HepG2 (cell line): ENCODE measurements at regions not wholly inside any gene's neighbourhood (a gene's known extent, or its start where the extent isn't known, plus 50 kb on each side); places are given as distances from the start of the nearest gene placed in this dataset.

Experiments used
- ATF1 ChIP-seq: IDR thresholded peaks from 2 replicates; pipeline ENCODE4 v1.6.1; 2016; ENCODE audit warnings: mild to moderate bottlenecking, control low read depth
- CENPX ChIP-seq: sonication (generic); formaldehyde crosslinking; IDR thresholded peaks from 2 replicates; pipeline ENCODE4 v1.9.0; 2021; ENCODE audit warnings: mild to moderate bottlenecking, missing genetic modification reagents, moderate library complexity
- DNMT1 ChIP-seq: sonication (generic); formaldehyde crosslinking; IDR thresholded peaks from 2 replicates; pipeline ENCODE4 v1.5.1; 2020; ENCODE audit warnings: mild to moderate bottlenecking, missing genetic modification reagents
- HCFC1 ChIP-seq: fragments of 150-350 bp; IDR thresholded peaks from 2 replicates; pipeline ENCODE4 v1.6.1; 2014; ENCODE audit warnings: low read depth, low read length
- HMG20A ChIP-seq: IDR thresholded peaks from 2 replicates; pipeline ENCODE4 v1.6.1; 2016; ENCODE audit warnings: borderline replicate concordance
- MIER2 ChIP-seq: IDR thresholded peaks from 2 replicates; pipeline ENCODE4 v1.6.1; 2016; ENCODE audit warnings: missing biosample characterization, missing genetic modification reagents
- NRL ChIP-seq: sonication (generic); formaldehyde crosslinking; IDR thresholded peaks from 2 replicates; pipeline ENCODE4 v1.5.0; 2020; ENCODE audit warnings: missing genetic modification reagents, mild to moderate bottlenecking, moderate library complexity, borderline replicate concordance
- SOX13 ChIP-seq, 3 experiments: fragments of 450-650 bp in 1 of 3; sonication (generic) in 1 of 3; formaldehyde crosslinking in 1 of 3; IDR thresholded peaks in 2 of 3; conservative IDR thresholded peaks in 1 of 3; 2 replicates each; pipeline versions ENCODE4 v1.5.0 to v1.6.1; 2016 to 2020; ENCODE audit warnings: antibody characterized with exemption in 1 of 3, mild to moderate bottlenecking in 1 of 3, missing compliant biosample characterization in 1 of 3, missing genetic modification reagents in 1 of 3, moderate library complexity in 1 of 3
- SRSF4 ChIP-seq: fragments of 200-400 bp; formaldehyde crosslinking; IDR thresholded peaks from one replicate; pipeline ENCODE4 v1.6.1; 2018; ENCODE audit warnings: mild to moderate bottlenecking, low read depth, low read length, moderate library complexity; ENCODE audit not compliant: poor library complexity, severe bottlenecking
- TSC22D2 ChIP-seq: sonication (generic); formaldehyde crosslinking; IDR thresholded peaks from 2 replicates; pipeline ENCODE4 v1.5.1; 2020; ENCODE audit warnings: missing genetic modification reagents, mild to moderate bottlenecking, borderline replicate concordance
- ZNF251 ChIP-seq: sonication (generic); formaldehyde crosslinking; IDR thresholded peaks from 2 replicates; pipeline ENCODE4 v1.9.0; 2021; ENCODE audit warnings: mild to moderate bottlenecking, missing genetic modification reagents
- ZNF503 ChIP-seq: sonication (generic); formaldehyde crosslinking; IDR thresholded peaks from 2 replicates; pipeline ENCODE4 v1.4.0; 2020; ENCODE audit warnings: missing genetic modification reagents
- ZNF530 ChIP-seq: sonication (generic); formaldehyde crosslinking; IDR thresholded peaks from 2 replicates; pipeline ENCODE4 v1.5.0; 2020; ENCODE audit warnings: low read depth, mild to moderate bottlenecking, missing genetic modification reagents
- ZNF570 ChIP-seq: sonication (generic); formaldehyde crosslinking; IDR thresholded peaks from 2 replicates; pipeline ENCODE4 v1.4.0; 2020; ENCODE audit warnings: mild to moderate bottlenecking, missing genetic modification reagents, borderline replicate concordance
- ZNF720 ChIP-seq: sonication (generic); formaldehyde crosslinking; IDR thresholded peaks from 2 replicates; pipeline ENCODE4 v1.4.0; 2020; ENCODE audit warnings: missing genetic modification reagents
- ZNF816 ChIP-seq: sonication (generic); formaldehyde crosslinking; IDR thresholded peaks from 2 replicates; pipeline ENCODE4 v1.8.0; 2022; ENCODE audit warnings: missing genetic modification reagents, mild to moderate bottlenecking, borderline replicate concordance
- TF ChIP-seq, protein P1 (sequence below): sonication (generic); formaldehyde crosslinking; IDR thresholded peaks from 2 replicates; pipeline ENCODE4 v1.8.0; 2022; ENCODE audit warnings: mild to moderate bottlenecking, missing genetic modification reagents, borderline replicate concordance
- TF ChIP-seq, protein P2 (sequence below): sonication (generic); formaldehyde crosslinking; IDR thresholded peaks from 2 replicates; pipeline ENCODE4 v1.4.0; 2020; ENCODE audit warnings: missing genetic modification reagents; ENCODE audit errors: not compliant biosample characterization
- TF ChIP-seq, protein P3 (sequence below): sonication (generic); formaldehyde crosslinking; IDR thresholded peaks from 2 replicates; pipeline ENCODE4 v1.9.0; 2021; ENCODE audit warnings: missing genetic modification reagents, borderline replicate concordance
- TF ChIP-seq, protein P4 (sequence below): IDR thresholded peaks from 2 replicates; pipeline ENCODE4 v1.6.1; 2012; ENCODE audit warnings: inconsistent platforms

DNA sequence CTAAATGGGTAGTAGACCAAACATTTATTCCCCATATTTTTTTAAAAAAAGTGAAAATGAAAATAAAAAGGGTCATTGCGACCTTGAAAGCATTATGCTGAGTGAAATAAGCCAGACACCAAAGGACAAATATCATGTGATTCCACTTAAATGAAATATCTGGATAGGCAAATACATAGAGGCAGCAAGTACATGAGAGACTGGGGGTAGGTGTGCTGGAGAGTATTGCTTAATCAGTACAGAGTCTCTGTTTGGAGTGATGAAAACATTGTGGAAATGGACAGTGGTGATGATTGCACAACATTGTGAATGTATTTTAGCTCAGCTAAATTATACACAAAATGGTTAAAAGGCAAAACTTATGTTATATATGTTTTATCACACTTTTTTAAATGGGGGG is 169.4 kb downstream of the AKR1D1 start (continued):
- no peak for TF ChIP-seq DNMT1 (CRISPR knock-in tag)
- TF ChIP-seq ZNF720 (CRISPR knock-in tag) = no peak
- TF ChIP-seq HMG20A (CRISPR knock-in tag) = peak; percentile 80
- no peak for TF ChIP-seq ZNF570 (CRISPR knock-in tag)
- TF ChIP-seq, protein P1, sequence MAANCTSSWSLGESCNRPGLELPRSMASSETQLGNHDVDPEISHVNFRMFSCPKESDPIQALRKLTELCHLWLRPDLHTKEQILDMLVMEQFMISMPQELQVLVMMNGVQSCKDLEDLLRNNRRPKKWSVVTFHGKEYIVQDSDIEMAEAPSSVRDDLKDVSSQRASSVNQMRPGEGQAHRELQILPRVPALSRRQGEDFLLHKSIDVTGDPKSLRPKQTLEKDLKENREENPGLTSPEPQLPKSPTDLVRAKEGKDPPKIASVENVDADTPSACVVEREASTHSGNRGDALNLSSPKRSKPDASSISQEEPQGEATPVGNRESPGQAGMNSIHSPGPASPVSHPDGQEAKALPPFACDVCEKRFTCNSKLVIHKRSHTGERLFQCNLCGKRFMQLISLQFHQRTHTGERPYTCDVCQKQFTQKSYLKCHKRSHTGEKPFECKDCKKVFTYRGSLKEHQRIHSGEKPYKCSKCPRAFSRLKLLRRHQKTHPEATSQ (CRISPR knock-in tag) = peak; percentile 94; the same call in 1 of the 2 replicates
- TF ChIP-seq ATF1 (CRISPR knock-in tag) = peak; percentile 66; the same call in 1 of the 2 replicates
- peak; percentile 75 for TF ChIP-seq MIER2 (CRISPR knock-in tag)
- no peak; the same call in 1 of the 2 replicates for TF ChIP-seq ZNF816 (CRISPR knock-in tag)
- TF ChIP-seq, protein P2, sequence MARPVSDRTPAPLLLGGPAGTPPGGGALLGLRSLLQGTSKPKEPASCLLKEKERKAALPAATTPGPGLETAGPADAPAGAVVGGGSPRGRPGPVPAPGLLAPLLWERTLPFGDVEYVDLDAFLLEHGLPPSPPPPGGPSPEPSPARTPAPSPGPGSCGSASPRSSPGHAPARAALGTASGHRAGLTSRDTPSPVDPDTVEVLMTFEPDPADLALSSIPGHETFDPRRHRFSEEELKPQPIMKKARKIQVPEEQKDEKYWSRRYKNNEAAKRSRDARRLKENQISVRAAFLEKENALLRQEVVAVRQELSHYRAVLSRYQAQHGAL (CRISPR knock-in tag) = no peak
- TF ChIP-seq, protein P3, sequence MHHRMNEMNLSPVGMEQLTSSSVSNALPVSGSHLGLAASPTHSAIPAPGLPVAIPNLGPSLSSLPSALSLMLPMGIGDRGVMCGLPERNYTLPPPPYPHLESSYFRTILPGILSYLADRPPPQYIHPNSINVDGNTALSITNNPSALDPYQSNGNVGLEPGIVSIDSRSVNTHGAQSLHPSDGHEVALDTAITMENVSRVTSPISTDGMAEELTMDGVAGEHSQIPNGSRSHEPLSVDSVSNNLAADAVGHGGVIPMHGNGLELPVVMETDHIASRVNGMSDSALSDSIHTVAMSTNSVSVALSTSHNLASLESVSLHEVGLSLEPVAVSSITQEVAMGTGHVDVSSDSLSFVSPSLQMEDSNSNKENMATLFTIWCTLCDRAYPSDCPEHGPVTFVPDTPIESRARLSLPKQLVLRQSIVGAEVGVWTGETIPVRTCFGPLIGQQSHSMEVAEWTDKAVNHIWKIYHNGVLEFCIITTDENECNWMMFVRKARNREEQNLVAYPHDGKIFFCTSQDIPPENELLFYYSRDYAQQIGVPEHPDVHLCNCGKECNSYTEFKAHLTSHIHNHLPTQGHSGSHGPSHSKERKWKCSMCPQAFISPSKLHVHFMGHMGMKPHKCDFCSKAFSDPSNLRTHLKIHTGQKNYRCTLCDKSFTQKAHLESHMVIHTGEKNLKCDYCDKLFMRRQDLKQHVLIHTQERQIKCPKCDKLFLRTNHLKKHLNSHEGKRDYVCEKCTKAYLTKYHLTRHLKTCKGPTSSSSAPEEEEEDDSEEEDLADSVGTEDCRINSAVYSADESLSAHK (CRISPR knock-in tag) = no peak
- no peak for TF ChIP-seq TSC22D2 (CRISPR knock-in tag)
- TF ChIP-seq CENPX = no peak
- TF ChIP-seq HCFC1 = no peak
- no peak for TF ChIP-seq NRL (CRISPR knock-in tag)
- peak; percentile 80 for TF ChIP-seq SOX13 (IDR thresholded peaks at IDR 0.05)
- TF ChIP-seq SOX13 (CRISPR knock-in tag; conservative IDR thresholded peaks at IDR 0.05 in 1 of 2, IDR thresholded peaks at IDR 0.05 in 1 of 2) = peak in 1 of 2 experiments; percentile 92; a peak in 2 of 4 replicates
- TF ChIP-seq SRSF4 = no peak
- no peak for TF ChIP-seq ZNF530
- TF ChIP-seq, protein P4, sequence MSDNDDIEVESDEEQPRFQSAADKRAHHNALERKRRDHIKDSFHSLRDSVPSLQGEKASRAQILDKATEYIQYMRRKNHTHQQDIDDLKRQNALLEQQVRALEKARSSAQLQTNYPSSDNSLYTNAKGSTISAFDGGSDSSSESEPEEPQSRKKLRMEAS = peak; percentile 51
- TF ChIP-seq ZNF251 = no peak
- no peak for TF ChIP-seq ZNF503 (CRISPR knock-in tag)
